Peyer's patch (tissue), 4 donors: ENCODE measurements at regions not wholly inside any gene's neighbourhood (a gene's known extent, or its start where the extent isn't known, plus 50 kb on each side); places are given as distances from the start of the nearest gene placed in this dataset.

Experiments used
- CTCF ChIP-seq, 6 experiments: fragments of 450-650 bp in 4 of 6; fragments of 200-600 bp in 2 of 6; sonication (generic) in 1 of 6; IDR thresholded peaks; one replicate each; pipeline ENCODE4 v1.5.1; 2017 to 2019; ENCODE audit warnings: antibody characterized with exemption in 6 of 6, mild to moderate bottlenecking in 3 of 6, moderate library complexity in 1 of 6
- POLR2A ChIP-seq, 2 donors: fragments of 450-650 bp; IDR thresholded peaks; one replicate each; pipeline ENCODE4 v1.5.1; 2017; ENCODE audit warnings: antibody characterized with exemption in 2 of 2, mild to moderate bottlenecking in 2 of 2, moderate library complexity in 2 of 2

DNA sequence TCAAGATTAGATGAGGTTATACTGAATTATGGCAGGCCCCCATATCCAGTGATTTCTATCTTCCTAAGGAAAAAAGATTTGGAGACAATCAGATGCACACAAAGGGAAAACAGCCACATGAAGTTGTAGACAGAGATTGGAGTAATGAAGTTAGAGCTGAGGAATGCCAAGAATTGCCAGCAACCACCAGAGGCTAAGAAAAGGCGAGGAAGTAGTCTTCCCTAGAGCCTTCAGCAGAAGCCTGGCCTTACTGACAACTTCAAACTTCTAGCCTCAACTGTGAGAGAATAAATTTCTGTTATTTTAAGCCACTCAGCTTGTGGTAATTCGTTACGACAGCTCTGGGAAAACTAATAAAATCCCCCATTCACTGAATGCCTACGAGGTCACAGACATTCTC, 473.9 kb downstream of the COL12A1 start:
- TF ChIP-seq POLR2A (IDR thresholded peaks at IDR 0.05) (no peak), CTCF (IDR thresholded peaks at IDR 0.05) (no peak)
